Amygdala (tissue), 56 donors: ENCODE measurements at regions not wholly inside any gene's neighbourhood (a gene's known extent, or its start where the extent isn't known, plus 50 kb on each side); places are given as distances from the start of the nearest gene placed in this dataset.
A peak's percentile ranks its signal among the peaks of the same experiment; 100 is the strongest.
"Not testable (repeated sequence)": the region's sequence is repeated elsewhere in the genome, so short reads cannot be mapped to it uniquely, and the experiment has no call there.

Experiments used
- DNase-seq, 56 donors: peaks; one replicate each; lab custom pipeline; 2025; lab: John Stamatoyannopoulos, UW

GRCh38 chr11:56883371-56883987 is 105.2 kb upstream of the OR5AK2 start:
- DNase-seq = no peak

GRCh38 chr11:56876621-56877275 is 112.0 kb upstream of the OR5AK2 start:
- DNase-seq = no peak

- no peak for DNase-seq
These were observed 106.7 kb upstream of the OR9G4 start for GRCh38 chr11:56855217-56855616.

GRCh38 chr11:56852131-56852530 is 103.6 kb upstream of the OR9G4 start:
- DNase-seq = no peak

GRCh38 chr11:56849852-56850251 is 101.4 kb upstream of the OR9G4 start:
- no peak for DNase-seq

DNA sequence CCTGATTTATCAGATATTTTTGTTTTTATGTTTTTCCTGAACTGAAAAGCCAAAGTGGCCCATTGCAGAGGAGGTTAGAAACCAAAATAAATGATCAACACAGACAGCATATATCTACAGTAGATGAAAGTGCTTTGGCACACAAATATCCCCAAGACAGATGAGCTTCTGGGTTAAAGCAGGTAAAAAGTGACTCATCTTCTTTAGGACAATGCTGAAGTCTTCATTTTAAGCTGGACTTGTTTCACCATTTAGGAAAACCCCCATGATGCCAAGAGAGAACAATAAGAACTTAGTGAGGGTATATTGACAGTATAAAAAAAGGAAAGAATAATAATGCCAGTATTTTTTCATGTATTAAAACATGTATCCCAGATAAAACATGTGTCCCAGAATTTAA is 100.8 kb upstream of the OR9G4 start:
- DNase-seq = no peak

DNA sequence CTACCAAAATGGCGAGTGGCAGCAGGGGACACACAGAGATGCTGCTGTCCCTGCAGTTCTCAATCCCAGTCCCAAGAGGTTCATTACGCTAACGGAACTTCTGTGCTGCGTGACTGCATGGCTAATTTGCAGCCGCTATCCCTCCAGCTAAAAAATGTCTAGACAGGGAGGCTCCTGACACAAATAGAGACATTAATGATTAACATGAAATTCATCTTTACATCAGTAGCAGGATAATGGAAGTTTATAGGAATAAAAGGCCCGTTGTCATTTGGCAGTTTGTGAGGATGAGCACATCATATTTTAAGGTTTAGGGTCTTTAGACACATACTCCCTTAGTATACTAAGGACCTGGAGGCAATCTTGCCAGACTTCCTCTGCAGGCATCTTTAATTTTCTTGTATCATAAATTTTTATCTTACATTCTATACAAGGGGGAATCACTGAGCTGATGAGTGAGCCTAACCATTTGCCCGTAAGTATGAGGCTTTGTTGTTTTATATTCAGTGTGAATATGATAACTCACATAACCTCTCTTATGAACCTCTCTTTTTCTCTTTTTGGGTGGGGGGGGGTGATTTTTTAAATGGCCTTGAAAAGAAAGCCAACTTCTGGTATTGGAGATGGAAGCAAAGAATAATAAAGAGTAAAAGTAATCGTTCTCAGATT is 99.8 kb upstream of the OR9G4 start:
- DNase-seq = no peak

DNA sequence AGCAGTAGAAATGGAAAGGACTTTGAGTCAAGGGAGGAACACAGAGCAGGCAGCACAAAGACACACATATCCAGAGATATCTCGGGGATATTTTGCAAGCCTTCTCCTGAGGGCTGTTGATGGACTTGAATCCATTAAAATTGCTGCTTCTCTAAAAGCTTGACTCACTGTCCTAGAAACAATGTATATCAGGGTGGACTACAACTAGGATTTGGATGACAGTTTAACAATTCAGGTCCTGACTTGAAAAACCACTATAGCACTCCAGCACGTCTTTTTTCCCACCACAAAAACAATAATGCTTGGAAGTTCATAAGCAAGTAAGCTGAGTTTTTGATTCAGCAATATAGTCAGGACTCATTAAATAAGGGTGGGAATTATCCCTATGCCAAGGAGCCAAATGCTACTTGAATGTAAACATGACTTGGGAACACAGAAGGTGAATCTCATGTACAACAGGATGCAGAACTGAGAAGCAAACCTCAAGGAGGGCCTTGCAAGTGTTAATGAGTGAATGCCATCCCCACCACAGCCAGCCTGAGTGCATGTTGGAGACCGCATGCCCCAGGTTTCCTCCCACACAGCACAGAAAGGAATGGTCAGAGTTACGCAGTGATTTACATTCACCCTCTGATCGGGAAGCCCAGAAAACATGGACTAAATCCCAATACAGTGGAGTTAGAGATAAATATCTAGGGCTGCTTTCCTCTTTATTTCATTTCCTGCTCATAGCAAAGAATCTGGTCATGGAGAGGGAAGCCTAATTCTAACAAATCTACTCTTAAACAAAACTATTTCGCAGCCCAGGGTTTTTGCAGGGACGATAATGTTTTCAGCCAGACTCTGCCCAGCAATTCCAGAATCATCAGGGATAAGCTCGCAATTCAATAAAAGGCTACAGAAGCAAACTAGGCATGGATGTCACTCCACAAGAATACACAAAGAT is 98.4 kb upstream of the OR9G4 start:
- DNase-seq = no peak

DNA sequence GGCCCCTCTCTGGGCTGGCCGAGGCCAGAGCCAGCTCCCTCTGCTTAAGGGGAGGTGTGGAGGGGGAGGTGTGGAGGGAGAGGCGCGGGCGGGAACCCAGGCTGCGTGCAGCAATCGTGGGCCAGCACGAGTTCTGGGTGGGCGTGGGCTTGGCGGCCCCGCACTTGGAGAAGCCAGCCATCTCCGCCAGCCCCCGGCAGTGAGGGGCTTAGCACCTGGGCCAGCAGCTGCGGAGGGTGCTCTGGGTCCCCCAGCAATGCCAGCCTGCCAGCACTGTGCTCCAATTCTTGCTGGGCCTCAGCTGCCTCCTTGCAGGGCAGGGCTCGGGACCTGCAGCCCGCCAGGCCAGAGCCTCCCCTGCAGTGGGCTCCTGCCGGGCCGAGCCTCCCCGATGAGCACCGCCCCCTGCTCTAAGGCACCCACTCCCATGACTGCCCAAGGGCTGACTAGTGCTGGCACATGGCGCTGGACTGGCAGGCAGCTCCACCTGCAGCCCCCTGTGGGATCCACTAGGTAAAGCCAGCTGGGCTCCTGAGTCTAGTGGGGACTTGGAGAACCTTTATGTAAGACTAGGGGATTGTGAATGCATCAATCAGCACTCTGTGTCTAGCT is 96.7 kb upstream of the OR9G4 start:
- DNase-seq = no peak

- DNase-seq = no peak
These were observed 95.3 kb upstream of the OR9G4 start for GRCh38 chr11:56843816-56844215.

GRCh38 chr11:56842814-56843794 is 94.6 kb upstream of the OR9G4 start:
- DNase-seq = no peak

DNA sequence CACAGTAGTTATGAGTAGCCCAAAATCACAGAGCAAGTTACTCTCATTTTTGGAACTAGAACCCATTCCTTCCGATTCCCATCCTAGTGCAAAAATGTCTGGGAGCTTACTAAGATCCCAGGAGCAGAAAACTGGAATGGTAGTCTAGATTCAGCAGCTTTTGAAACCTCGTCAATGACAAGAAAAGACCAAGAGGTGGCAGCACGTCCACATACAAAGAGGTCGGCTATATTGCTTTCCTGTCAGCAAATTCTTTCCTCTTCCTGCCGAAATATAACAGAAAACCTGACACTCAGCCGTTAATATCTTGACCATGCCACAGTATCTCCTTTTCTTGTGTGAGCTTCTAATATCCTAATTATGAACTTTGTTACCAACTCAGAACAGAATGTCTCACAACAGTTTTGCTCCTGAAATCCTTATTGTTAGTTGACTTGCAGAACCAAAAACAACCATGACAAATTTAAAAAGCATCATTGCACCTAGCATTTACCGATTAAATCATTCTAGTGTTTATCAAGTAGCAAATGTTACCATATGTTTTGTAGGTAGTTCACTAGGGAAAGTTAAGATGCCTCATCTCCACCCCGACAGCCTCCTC is 92.8 kb upstream of the OR9G4 start:
- peak in 20 of 56 donors; percentile 2 to 57 (median 12) for DNase-seq

DNA sequence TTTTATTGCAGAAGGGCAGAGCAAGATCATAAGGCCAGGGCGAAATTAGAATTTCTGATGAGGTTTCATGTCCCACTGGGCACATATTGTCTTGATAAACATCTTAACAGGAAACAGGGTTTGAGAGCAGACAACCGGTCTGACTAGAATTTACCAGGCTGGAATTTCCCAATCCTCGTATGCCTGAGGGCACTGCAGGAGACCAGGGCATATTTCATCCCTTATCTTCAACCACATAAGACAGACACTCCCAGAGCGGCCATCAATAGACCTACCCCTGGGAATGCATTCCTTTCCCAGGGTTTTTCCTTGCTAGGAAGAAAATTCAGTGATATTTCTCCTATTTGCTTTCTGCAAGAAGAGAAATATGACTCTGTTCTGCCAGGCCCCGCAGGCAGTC is 78.9 kb upstream of the OR9G4 start:
- DNase-seq = not testable (repeated sequence)

DNA sequence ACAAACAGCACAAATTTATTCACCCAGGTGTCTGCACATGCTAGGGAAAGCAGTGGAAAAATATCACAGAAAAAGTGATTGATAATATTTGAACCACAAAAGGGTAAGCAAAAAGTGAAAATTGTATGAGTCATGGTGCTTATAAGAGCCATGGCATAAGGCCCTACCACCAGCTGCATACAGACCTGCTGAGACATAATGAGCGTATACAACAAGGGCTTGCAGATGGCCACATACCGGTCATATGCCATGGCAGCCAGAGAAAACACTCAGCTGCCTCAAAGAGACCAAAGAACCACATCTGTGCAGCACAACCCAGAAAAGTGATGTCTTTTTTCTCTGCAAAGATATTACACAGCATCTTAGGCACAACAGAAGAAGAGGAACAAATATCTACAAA is 71.4 kb upstream of the OR9G4 start:
- DNase-seq = no peak

DNA sequence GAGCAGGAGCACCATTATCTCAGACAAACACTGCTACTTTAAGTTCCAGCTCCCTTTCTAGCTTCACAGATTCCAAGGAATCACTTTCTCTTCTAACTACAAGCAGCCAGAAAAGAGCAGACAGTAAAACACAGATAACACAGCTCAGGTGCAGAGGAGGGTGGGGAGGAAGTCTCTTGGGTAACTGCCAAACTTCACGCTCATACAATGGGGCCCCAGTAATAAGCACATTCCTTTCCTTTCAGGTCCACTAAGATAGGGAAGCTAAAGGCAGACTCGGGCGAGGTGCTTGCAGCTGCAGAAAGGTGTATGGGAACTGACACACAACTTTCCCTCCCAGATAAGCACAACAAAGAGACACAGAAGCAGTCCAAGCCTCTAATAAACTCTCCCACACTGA is 69.2 kb upstream of the OR9G4 start:
- no peak for DNase-seq

GRCh38 chr11:56816259-56816658 is 67.8 kb upstream of the OR9G4 start:
- DNase-seq = no peak

- no peak for DNase-seq
These were observed 59.8 kb upstream of the OR9G4 start for GRCh38 chr11:56808326-56808725.

DNA sequence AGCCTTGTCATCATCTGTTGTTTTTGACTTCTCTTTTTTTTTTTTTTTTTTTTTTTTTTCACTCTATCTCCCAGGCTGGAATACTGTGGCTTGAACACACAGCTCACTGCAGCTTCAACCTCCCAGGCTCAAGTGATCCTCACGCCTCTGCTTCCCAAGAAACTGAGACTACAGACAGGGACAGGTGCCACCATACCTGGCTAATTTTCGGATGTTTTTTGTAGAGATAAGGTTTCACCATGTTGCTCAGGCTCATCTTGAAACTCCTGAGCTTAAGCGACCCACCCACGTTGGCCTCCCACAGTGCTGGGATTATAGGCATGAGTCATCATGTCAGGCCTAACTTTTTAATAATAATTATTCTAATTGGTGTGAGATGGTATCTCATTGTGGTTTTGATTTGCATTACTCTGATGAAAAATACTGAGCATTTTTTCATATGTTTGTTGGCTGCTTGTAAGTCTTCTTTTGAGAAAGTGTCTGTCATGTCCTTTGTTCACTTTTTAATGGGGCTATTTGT is 51.3 kb upstream of the OR9G4 start:
- DNase-seq = no peak
